ENCODE measurements at regions not wholly inside any gene's neighbourhood (a gene's known extent, or its start where the extent isn't known, plus 50 kb on each side); places are given as distances from the start of the nearest gene placed in this dataset.

DNA sequence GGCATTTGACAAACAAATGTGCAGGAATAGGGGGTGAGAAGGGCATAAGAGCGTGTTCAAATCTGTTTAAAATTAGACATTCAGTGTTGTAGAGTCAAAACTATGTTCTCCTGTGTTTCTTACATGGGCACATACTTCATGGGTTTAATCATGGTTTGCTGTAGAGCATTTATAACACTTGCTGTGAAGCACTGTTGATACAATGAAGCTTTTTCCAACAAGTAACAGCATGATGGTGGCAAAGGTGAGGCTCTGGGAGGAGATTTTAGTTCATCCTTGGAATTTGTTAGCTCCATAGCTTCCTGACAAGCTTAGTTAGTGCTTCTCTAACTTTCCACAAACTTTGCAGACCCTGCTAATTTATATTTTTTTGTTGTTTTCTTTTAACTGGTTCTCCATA, 900.7 kb downstream of the TFAP2A start:
- Histone ChIP-seq H3K9ac (replicated peaks; ENCODE audit: extremely low read depth, insufficient read depth, low read length) (no peak overlapping the region), H3K9me3 (replicated peaks; ENCODE audit: control insufficient read depth, insufficient read depth, low read length) (no peaks in the 10 kb centered on the region), H3K36me3 (ENCODE audit: control insufficient read depth in 2 of 2, extremely low read depth in 1 of 2, insufficient read depth in 2 of 2, low read length in 2 of 2) (no peaks in the 10 kb centered on the region), H3K79me2 (ENCODE audit: control insufficient read depth, insufficient read depth, low read length) (no peaks in the 10 kb centered on the region), H3K4me2 (ENCODE audit: insufficient read depth, low read length) (no peak overlapping the region), H3K9me1 (replicated peaks; ENCODE audit: control insufficient read depth, extremely low read depth, insufficient read depth, low read length) (no peaks in the 10 kb centered on the region), H2AFZ (ENCODE audit: low read depth, low read length) (no peak overlapping the region), H3K27ac (ENCODE audit: insufficient read depth, low read depth, low read length) (no peak overlapping the region), H4K20me1 (replicated peaks; ENCODE audit: control insufficient read depth, extremely low read depth, insufficient read depth, low read length) (no peaks in the 10 kb centered on the region), H3K4me3 (replicated peaks in 1 of 3; ENCODE audit: insufficient read depth in 1 of 3, low read depth in 1 of 3, low read length in 3 of 3) (no peak overlapping the region), H3K27me3 (ENCODE audit: control insufficient read depth in 2 of 2, insufficient read depth in 2 of 2, low read length in 2 of 2) (no peaks in the 10 kb centered on the region), H3K4me1 (ENCODE audit: control insufficient read depth, extremely low read depth, insufficient read depth, low read length) (peaks cover 6% of the 10 kb centered on the region)
- CTCF ChIA-PET: interaction anchor here (0.7 kb wide), 1 partner anchor 522 kb away, joined by 3 read pairs; no protein-coding TSS in a partner anchor
- intact Hi-C loops (cut with micrococcal nuclease) (no loop called here), dilution Hi-C loops (cut with MboI; ENCODE audit: extremely low pct_ligation_motif_present, low sequenced_read_pairs) (no loop called here)
- no peak for FAIRE-seq
- DNase-seq (ENCODE audit: low read depth, low spot score): no peak
- no peak for TF ChIP-seq GATA2 (IDR thresholded peaks at IDR 0.05; ENCODE audit: insufficient read depth, insufficient read length, low read depth, low read length)
- TF ChIP-seq POLR2AphosphoS5 (IDR thresholded peaks at IDR 0.05; ENCODE audit: insufficient read depth, low read depth, low read length): no peak
- TF ChIP-seq, protein P1, sequence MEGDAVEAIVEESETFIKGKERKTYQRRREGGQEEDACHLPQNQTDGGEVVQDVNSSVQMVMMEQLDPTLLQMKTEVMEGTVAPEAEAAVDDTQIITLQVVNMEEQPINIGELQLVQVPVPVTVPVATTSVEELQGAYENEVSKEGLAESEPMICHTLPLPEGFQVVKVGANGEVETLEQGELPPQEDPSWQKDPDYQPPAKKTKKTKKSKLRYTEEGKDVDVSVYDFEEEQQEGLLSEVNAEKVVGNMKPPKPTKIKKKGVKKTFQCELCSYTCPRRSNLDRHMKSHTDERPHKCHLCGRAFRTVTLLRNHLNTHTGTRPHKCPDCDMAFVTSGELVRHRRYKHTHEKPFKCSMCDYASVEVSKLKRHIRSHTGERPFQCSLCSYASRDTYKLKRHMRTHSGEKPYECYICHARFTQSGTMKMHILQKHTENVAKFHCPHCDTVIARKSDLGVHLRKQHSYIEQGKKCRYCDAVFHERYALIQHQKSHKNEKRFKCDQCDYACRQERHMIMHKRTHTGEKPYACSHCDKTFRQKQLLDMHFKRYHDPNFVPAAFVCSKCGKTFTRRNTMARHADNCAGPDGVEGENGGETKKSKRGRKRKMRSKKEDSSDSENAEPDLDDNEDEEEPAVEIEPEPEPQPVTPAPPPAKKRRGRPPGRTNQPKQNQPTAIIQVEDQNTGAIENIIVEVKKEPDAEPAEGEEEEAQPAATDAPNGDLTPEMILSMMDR (IDR thresholded peaks at IDR 0.05; ENCODE audit: extremely low read depth in 1 of 2, insufficient read depth in 1 of 2, low read depth in 1 of 2, low read length in 2 of 2): no peak
- TF ChIP-seq, protein P2, sequence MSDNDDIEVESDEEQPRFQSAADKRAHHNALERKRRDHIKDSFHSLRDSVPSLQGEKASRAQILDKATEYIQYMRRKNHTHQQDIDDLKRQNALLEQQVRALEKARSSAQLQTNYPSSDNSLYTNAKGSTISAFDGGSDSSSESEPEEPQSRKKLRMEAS (IDR thresholded peaks at IDR 0.05; ENCODE audit: insufficient read depth, insufficient read length): no peak
- TF ChIP-seq JUN (IDR thresholded peaks at IDR 0.05; ENCODE audit: borderline replicate concordance, insufficient read depth, insufficient read length, low read depth): no peak
- no peak for TF ChIP-seq POLR2A (IDR thresholded peaks at IDR 0.05; ENCODE audit: low read depth, low read length)
- TF ChIP-seq EZH2 (IDR thresholded peaks at IDR 0.05; ENCODE audit: borderline replicate concordance, low read depth, low read length, severe bottlenecking): no peak
- no peak for TF ChIP-seq FOS (IDR thresholded peaks at IDR 0.05; ENCODE audit: borderline replicate concordance, insufficient read depth, low read length)
- TF ChIP-seq MYC (IDR thresholded peaks at IDR 0.05; ENCODE audit: low read depth, low read length): no peak
- POLR2A ChIA-PET: no interaction called here
- BruUV-seq (replicated peaks): no TSS peak
